ENCODE measurements at regions not wholly inside any gene's neighbourhood (a gene's known extent, or its start where the extent isn't known, plus 50 kb on each side); places are given as distances from the start of the nearest gene placed in this dataset.

DNA sequence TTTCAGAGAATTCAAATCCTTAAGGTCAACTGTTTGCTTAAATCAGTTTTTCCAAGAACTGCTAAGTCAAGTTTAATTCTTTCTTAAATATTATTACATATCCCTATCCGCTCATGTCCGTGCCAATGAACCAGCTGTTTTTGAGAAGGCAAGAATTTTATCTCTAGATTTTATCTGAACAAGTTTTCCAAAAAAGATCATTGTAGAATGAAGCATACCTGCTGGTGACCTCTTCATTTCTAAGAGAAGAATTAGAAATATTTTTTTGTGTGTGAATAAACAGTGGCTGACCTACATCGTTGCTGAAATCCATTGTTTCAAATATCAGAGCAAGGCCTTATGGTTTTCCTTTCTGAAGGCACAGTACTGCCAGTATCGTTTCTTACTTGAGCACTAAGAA lies 58.4 kb upstream of the RND3 start:
- DNase-seq (ENCODE audit: low read depth), result no peak
- in situ Hi-C loops (cut with HindIII; ENCODE audit: low pct_unique_long_range_greater_than_20kb, low sequenced_read_pairs), result no loop called here

DNA sequence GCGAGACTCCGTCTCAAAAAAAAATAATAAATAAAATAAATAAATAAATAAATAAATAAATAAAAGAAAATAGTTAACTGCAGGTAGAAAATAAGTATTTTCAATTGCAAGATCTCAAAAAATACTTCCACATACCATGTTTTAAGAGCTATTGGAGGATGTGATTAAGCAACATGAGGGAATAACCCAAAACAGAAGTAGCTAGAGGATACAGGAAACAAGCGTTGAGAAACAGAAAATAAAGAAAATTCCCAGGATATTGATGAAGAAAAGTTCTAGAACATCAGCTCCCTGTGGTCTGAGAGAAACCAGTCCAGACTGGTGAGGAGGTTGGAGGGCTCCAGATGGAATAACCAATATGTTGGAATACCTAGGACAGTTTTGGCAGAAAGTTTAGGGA lies 57.3 kb upstream of the RND3 start:
- no peak for DNase-seq (ENCODE audit: low read depth)
- in situ Hi-C loops (cut with HindIII; ENCODE audit: low pct_unique_long_range_greater_than_20kb, low sequenced_read_pairs), result no loop called here

DNA sequence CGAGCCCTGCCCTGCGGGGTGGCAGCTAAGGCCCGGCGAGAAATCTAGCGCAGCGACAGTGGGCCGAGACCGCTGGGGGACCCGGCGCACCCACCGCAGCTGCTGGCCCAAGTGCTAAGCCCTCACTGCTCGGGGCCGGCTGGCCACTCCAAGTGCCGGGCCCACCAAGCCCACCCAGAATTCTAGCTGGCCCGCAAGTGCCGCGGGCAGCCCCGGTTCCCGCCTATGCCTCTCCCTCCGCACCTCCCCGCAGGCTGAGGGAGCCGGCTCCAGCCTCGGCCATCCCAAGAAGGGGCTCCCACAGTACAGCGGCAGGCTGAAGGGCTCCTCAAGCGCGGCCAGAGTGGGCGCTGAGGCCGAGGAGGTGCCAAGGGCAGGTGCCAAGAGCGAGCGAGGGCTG lies 55.2 kb upstream of the RND3 start:
- in situ Hi-C loops (cut with HindIII; ENCODE audit: low pct_unique_long_range_greater_than_20kb, low sequenced_read_pairs), result no loop called here
- DNase-seq (ENCODE audit: low read depth), result no peak

DNA sequence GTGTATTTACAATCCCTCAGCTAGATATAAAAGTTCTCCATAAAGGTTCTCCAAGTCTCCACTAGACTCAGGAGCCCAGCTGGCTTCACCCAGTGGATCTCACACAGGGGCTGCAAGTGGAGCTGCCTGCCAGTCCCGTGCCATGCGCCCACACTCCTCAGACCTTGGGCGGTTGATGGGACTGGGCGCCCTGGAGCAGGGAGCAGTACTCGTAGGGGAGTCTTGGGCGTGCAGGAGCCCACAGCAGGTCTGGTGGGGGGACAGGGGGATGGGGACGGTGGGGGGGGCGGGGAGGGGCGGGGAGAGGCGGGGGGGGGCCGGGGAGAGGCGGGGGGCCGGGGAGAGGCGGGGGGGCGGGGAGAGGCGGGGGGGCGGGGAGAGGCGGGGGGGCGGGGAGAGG lies 54.7 kb upstream of the RND3 start:
- in situ Hi-C loops (cut with HindIII; ENCODE audit: low pct_unique_long_range_greater_than_20kb, low sequenced_read_pairs), result no loop called here
- DNase-seq (ENCODE audit: low read depth), result no peak

DNA sequence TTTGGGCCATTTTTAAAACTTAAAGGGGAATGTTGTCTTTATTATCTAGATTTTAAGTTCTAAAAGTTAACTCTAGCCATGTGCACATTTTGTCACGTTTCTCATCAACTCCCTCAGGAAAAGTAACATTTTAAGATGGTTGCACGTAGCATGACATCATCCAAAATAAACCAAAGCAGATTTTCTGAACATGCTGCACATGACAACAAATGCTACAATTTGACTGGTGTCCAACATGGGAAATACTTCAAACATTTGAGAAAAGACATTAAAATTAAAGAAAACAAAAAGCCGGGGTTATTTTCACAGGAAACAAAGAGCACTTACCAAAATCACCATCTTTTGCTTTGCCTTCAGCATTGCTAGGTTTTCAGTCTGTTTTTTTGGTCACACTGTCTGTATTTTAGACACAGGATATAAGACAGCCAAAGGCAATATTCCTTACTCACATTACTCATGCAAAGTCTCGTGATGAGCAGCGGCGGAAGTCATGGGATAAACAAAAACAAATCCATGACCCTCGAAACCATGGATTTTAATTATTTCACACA lies 51.3 kb upstream of the RND3 start:
- in situ Hi-C loops (cut with HindIII; ENCODE audit: low pct_unique_long_range_greater_than_20kb, low sequenced_read_pairs), result no loop called here
- DNase-seq (ENCODE audit: low read depth), result no peak
